ENCODE measurements at regions not wholly inside any gene's neighbourhood (a gene's known extent, or its start where the extent isn't known, plus 50 kb on each side); places are given as distances from the start of the nearest gene placed in this dataset.
"Not testable (repeated sequence)": the region's sequence is repeated elsewhere in the genome, so short reads cannot be mapped to it uniquely, and the experiment has no call there.

- intact Hi-C loops (cut with DNase I), result no loop called here
- TF ChIP-seq CTCF (IDR thresholded peaks at IDR 0.05) (no peak), POLR2A (IDR thresholded peaks at IDR 0.05) (no peak), POLR2AphosphoS5 (IDR thresholded peaks at IDR 0.05; ENCODE audit: insufficient read depth in 1 of 2, low read depth in 1 of 2) (no peak)
- DNase-seq (ENCODE audit: extremely low spot score in 2 of 2), result no peak
- H3K4me3 ChIP-seq, result no peak overlapping the region
- no peaks in the 10 kb centered on the region for H3K4me1 ChIP-seq
- H3K27ac ChIP-seq, result no peak overlapping the region
- no peaks in the 10 kb centered on the region for H3K27me3 ChIP-seq
- H3K9me3 ChIP-seq, result no peaks in the 10 kb centered on the region
- H3K36me3 ChIP-seq, result no peaks in the 10 kb centered on the region
Measured at GRCh38 chr19:56912401-56913112, 72.0 kb upstream of the PEG3 start.

- DNase-seq (ENCODE audit: extremely low spot score in 2 of 2); H3K27me3 ChIP-seq; H3K4me1 ChIP-seq; H3K9me3 ChIP-seq; H3K27ac ChIP-seq; H3K4me3 ChIP-seq; intact Hi-C loops (cut with DNase I); H3K36me3 ChIP-seq: not testable (repeated sequence)
Measured at GRCh38 chr19:56913113-56913455, 72.6 kb upstream of the PEG3 start.

- no peaks in the 10 kb centered on the region for H3K9me3 ChIP-seq
- TF ChIP-seq POLR2AphosphoS5 (IDR thresholded peaks at IDR 0.05; ENCODE audit: insufficient read depth in 1 of 2, low read depth in 1 of 2) (no peak), POLR2A (IDR thresholded peaks at IDR 0.05) (no peak), CTCF (IDR thresholded peaks at IDR 0.05) (no peak)
- H3K4me1 ChIP-seq, result no peaks in the 10 kb centered on the region
- H3K27me3 ChIP-seq, result no peaks in the 10 kb centered on the region
- H3K4me3 ChIP-seq, result no peak overlapping the region
- intact Hi-C loops (cut with DNase I), result no loop called here
- H3K36me3 ChIP-seq, result no peaks in the 10 kb centered on the region
- H3K27ac ChIP-seq, result no peak overlapping the region
- no peak for DNase-seq (ENCODE audit: extremely low spot score in 2 of 2)
Measured at GRCh38 chr19:56916528-56916927, 76.0 kb upstream of the PEG3 start.

GRCh38 chr19:56917529-56917928 lies 77.0 kb upstream of the PEG3 start:
- DNase-seq (ENCODE audit: extremely low spot score in 2 of 2), result no peak
- TF ChIP-seq POLR2AphosphoS5 (IDR thresholded peaks at IDR 0.05; ENCODE audit: insufficient read depth in 1 of 2, low read depth in 1 of 2), result no peak
- TF ChIP-seq POLR2A (IDR thresholded peaks at IDR 0.05), result no peak
- TF ChIP-seq CTCF (IDR thresholded peaks at IDR 0.05), result no peak
- Histone ChIP-seq H3K4me3 (no peak overlapping the region), H3K27ac (no peak overlapping the region), H3K9me3 (no peaks in the 10 kb centered on the region), H3K4me1 (no peaks in the 10 kb centered on the region), H3K36me3 (no peaks in the 10 kb centered on the region), H3K27me3 (no peaks in the 10 kb centered on the region)
- intact Hi-C loops (cut with DNase I), result no loop called here

- Histone ChIP-seq H3K36me3 (no peaks in the 10 kb centered on the region), H3K27ac (no peak overlapping the region), H3K4me3 (no peak overlapping the region), H3K4me1 (no peaks in the 10 kb centered on the region), H3K27me3 (no peaks in the 10 kb centered on the region), H3K9me3 (no peaks in the 10 kb centered on the region)
- intact Hi-C loops (cut with DNase I), result no loop called here
- TF ChIP-seq POLR2A (IDR thresholded peaks at IDR 0.05) (no peak), POLR2AphosphoS5 (IDR thresholded peaks at IDR 0.05; ENCODE audit: insufficient read depth in 1 of 2, low read depth in 1 of 2) (no peak), CTCF (IDR thresholded peaks at IDR 0.05) (no peak)
- DNase-seq (ENCODE audit: extremely low spot score in 2 of 2), result no peak
Measured at GRCh38 chr19:56917998-56918397, 77.5 kb upstream of the PEG3 start.
